ENCODE measurements at regions not wholly inside any gene's neighbourhood (a gene's known extent, or its start where the extent isn't known, plus 50 kb on each side); places are given as distances from the start of the nearest gene placed in this dataset.

GRCh38 chr13:105334211-105334610, 1201.3 kb downstream of the EFNB2 start:
- Histone ChIP-seq H3K4me2 (no peak overlapping the region), H2AFZ (ENCODE audit: low read depth) (no peak overlapping the region), H3K27ac (no peak overlapping the region), H3K79me2 (ENCODE audit: insufficient read depth, low read depth) (no peaks in the 10 kb centered on the region), H3K27me3 (ENCODE audit: insufficient read depth, low read depth) (no peaks in the 10 kb centered on the region), H3K4me3 (IDR thresholded peaks at IDR 0.05; ENCODE audit: insufficient read depth, low read depth, low read length) (no peak overlapping the region), H3K9ac (no peak overlapping the region), H3K4me1 (ENCODE audit: low read depth, poor library complexity, severe bottlenecking) (no peaks in the 10 kb centered on the region), H3K36me3 (ENCODE audit: insufficient read depth) (no peaks in the 10 kb centered on the region), H4K20me1 (ENCODE audit: insufficient read depth) (no peaks in the 10 kb centered on the region)
- no peak for TF ChIP-seq CTCF (conservative IDR thresholded peaks at IDR 0.05; ENCODE audit: low read depth, low read length)

- Histone ChIP-seq H3K36me3 (ENCODE audit: insufficient read depth) (no peaks in the 10 kb centered on the region), H3K27me3 (ENCODE audit: insufficient read depth, low read depth) (no peaks in the 10 kb centered on the region), H3K4me3 (IDR thresholded peaks at IDR 0.05; ENCODE audit: insufficient read depth, low read depth, low read length) (no peak overlapping the region), H2AFZ (ENCODE audit: low read depth) (no peak overlapping the region), H3K27ac (no peak overlapping the region), H3K79me2 (ENCODE audit: insufficient read depth, low read depth) (no peaks in the 10 kb centered on the region), H4K20me1 (ENCODE audit: insufficient read depth) (no peaks in the 10 kb centered on the region), H3K9ac (no peak overlapping the region), H3K4me1 (ENCODE audit: low read depth, poor library complexity, severe bottlenecking) (no peaks in the 10 kb centered on the region), H3K4me2 (no peak overlapping the region)
- TF ChIP-seq CTCF (conservative IDR thresholded peaks at IDR 0.05; ENCODE audit: low read depth, low read length) = no peak
These were observed 1202.0 kb downstream of the EFNB2 start for GRCh38 chr13:105333416-105333815.

- Histone ChIP-seq H3K27ac (no peak overlapping the region), H3K27me3 (ENCODE audit: insufficient read depth, low read depth) (no peaks in the 10 kb centered on the region), H3K79me2 (ENCODE audit: insufficient read depth, low read depth) (no peaks in the 10 kb centered on the region), H4K20me1 (ENCODE audit: insufficient read depth) (no peaks in the 10 kb centered on the region), H3K4me2 (no peak overlapping the region), H3K9ac (no peak overlapping the region), H3K4me3 (IDR thresholded peaks at IDR 0.05; ENCODE audit: insufficient read depth, low read depth, low read length) (no peak overlapping the region), H2AFZ (ENCODE audit: low read depth) (no peak overlapping the region), H3K4me1 (ENCODE audit: low read depth, poor library complexity, severe bottlenecking) (no peaks in the 10 kb centered on the region), H3K36me3 (ENCODE audit: insufficient read depth) (no peaks in the 10 kb centered on the region)
- no peak for TF ChIP-seq CTCF (conservative IDR thresholded peaks at IDR 0.05; ENCODE audit: low read depth, low read length)
These were observed 1206.1 kb downstream of the EFNB2 start for GRCh38 chr13:105329359-105329758.

GRCh38 chr13:105328212-105328611, 1207.2 kb downstream of the EFNB2 start:
- H3K79me2 ChIP-seq (ENCODE audit: insufficient read depth, low read depth) = no peaks in the 10 kb centered on the region
- no peaks in the 10 kb centered on the region for H3K36me3 ChIP-seq (ENCODE audit: insufficient read depth)
- H3K9ac ChIP-seq = no peak overlapping the region
- H3K4me1 ChIP-seq (ENCODE audit: low read depth, poor library complexity, severe bottlenecking) = no peaks in the 10 kb centered on the region
- H3K4me2 ChIP-seq = no peak overlapping the region
- no peaks in the 10 kb centered on the region for H4K20me1 ChIP-seq (ENCODE audit: insufficient read depth)
- H3K27me3 ChIP-seq (ENCODE audit: insufficient read depth, low read depth) = no peaks in the 10 kb centered on the region
- H2AFZ ChIP-seq (ENCODE audit: low read depth) = no peak overlapping the region
- no peak overlapping the region for H3K4me3 ChIP-seq (IDR thresholded peaks at IDR 0.05; ENCODE audit: insufficient read depth, low read depth, low read length)
- H3K27ac ChIP-seq = no peak overlapping the region
- no peak for TF ChIP-seq CTCF (conservative IDR thresholded peaks at IDR 0.05; ENCODE audit: low read depth, low read length)

All from KMS-11 (cell line).